NCI-H2081 treated with DMSO at 0.1 percent for 48 hours (cell line): ENCODE measurements at regions not wholly inside any gene's neighbourhood (a gene's known extent, or its start where the extent isn't known, plus 50 kb on each side); places are given as distances from the start of the nearest gene placed in this dataset.
A peak's percentile ranks its signal among the peaks of the same experiment; 100 is the strongest.

Experiments used
- DNase-seq: peaks from one replicate; lab custom pipeline; 2025; lab: John Stamatoyannopoulos, UW

DNA sequence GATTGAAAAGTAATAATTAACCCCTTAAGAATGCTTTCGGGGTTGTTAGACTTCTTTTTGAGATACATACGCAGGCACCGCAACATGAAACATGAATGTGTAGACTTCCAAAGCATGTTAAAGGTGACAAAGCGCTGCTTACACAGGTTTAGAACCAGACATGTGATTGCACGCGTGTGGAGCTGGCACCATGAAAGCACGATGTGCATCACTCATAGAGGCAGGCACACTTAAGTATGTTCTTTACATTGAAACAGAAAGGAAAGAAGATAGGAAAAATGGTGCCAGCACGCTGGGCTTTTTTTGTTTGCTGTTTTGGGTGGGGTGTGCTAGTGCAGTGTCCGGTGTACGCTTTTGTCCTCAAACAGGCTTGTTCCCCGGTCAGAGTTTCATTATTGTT, 83.6 kb upstream of the PPARA start:
- DNase-seq = no peak

DNA sequence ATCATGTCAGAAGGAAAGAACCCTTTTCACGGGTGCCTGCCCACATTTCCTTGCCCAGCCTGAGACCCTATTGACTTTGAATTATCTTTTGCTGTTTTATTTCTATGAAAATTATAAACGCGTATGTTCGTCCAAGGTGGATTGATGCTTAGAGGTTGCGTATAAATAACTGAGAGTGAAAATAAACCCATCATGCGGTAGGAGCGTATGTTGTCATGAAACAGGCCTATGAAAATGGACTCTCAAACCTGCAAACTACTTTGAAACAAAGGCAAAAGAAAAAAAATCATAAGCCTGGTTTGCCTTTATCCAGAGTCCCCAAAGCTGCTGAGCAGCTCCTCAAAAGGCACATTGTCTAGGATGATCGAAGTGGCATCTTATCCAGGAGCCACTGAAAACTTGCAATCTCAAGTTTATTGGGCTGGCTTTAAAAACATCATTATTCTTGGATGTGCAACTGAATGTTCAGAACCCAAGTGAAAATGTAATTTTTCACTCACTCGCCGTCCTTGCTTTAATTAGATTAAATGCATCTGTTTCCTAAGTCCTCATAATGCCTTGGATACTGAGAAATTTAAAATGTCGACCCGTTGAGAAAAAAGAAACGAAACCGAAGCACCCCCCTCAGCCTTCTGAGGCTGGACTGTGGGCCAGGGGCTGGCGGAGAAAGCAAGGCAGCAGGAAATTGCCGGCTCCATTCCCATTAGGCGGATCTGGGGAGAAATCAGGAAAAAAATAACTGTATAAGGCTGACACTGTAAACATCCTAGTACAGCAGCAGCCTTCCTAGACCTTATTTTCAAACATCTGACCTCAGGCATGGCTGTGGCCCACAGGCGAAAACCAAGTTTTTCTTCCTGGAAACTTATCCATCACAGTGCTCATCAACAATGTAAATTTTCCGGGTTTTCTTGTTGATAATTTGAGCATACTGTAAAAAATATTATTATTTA, 82.9 kb upstream of the PPARA start:
- DNase-seq = no peak

DNA sequence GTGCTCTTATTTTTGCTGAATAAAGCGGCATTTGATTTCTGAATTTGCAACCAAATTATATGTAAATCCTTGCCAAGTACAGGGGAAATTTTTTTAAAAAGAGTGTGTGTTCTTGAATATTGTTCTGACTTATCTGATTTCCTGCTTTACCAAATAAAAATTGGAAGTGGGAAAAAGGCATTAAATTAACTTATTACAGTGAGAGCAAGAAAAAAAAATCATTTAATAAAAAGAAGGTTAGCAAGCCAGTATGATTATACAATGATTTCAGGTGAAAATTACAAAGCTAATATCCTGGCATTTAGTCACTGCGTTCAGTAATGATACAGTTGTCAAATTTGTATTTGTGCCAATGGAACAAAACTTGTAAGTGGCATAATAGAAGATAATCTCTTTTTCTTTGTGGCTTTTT, 82.1 kb upstream of the PPARA start:
- DNase-seq = no peak

DNA sequence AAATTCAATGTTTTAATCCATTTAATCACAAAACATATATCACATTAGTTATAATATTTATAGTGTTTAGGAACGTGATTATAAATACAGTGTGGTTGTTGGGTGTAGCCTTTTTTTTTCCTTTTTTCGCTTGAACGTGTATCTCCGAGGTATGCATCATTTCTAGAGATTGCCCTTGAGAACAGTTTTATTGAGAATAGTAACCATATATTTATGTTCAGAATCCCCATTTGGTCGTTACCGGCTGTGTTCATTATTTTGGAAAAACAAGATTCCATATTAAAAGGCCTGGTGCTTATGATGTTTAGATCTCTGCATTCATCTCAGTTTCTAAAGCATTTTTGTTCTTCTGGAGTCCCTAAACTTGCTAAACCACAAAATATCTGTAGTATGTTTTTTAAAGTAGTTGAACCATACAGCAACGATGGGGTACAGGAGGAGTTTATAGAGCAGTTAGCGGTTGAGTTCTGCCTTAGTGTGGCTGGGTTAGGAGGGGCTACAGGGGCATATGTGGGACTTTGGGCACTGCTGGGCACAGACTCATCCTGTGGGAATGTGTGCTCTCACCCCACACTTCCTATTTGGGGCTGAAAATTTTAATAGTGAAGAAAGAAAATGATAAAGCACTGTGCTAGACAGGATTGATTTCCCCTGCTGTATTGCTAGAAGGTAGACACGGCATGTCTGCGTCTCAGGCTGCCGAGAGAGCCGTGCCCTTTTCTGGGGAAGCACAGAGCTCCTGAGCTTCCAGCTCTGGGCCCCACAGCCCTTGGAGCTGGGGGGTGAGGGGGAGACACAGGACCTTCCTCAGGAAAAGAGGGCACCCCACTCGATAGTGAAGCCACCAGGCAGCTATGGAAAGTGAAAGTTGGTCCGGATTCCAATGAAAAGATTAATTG, 81.5 kb upstream of the PPARA start:
- DNase-seq = no peak

DNA sequence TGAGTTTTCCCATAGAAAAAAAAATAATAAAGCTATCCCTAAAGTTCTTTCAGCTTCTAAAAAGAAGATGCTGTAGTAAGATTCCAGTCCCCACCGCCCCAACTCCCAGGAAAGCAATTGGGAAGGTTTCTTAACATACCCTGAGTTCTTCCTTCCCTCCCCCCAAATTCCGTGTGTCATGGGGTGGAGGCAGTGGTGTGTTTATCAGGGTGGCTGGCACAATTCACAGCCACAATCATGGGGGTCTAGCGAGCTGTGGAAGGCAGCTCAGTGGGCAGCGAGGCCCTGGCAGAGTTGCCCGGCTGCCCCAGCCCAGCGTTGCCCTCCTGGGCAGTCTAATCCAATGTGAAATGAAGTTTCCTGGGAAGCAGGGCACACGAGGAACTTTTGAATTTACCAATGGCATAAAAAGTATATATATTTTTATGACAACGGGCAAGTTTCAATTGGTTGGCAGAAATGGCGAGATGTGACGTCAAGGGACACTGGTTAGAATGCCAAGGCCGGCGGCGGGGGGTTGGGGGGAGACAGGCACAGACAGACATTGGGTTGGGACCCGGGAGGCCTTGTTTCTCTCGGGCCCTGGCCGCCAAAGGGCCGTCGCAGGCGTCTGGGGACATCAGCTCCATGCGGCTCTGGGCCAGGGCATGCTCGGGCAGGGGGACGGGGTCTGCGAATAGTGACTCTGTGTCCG, 80.7 kb upstream of the PPARA start:
- DNase-seq = peak; percentile 80

DNA sequence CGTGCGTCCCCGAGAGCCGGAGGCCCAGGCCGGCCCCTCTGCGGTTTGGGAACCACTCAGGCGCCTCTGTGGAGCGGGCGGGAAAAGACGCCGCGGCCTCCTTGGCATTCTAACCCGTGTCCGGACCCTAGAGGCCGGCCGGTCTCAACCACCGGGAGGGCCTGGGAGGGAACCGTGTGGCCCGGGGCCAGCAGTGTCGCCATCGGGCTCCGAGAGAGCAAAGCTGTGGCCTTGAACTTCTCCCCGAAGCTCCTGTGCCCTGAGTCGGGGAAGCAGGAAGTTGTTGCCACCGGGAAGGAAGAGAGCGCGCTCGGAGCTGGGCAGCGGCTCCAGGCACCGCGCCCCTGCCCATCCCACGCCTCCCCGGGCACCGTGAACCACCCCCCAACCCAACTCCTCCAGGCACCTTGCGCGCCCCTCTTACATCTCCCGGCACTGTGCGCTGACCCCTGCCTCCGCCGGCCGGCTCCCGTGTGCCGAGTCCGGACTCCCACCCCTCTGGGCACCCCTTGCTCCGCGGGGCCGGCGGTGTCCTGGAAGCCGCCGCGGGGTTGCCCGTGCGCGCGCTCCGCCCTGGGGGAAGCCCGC, 80.0 kb upstream of the PPARA start:
- DNase-seq = no peak

DNA sequence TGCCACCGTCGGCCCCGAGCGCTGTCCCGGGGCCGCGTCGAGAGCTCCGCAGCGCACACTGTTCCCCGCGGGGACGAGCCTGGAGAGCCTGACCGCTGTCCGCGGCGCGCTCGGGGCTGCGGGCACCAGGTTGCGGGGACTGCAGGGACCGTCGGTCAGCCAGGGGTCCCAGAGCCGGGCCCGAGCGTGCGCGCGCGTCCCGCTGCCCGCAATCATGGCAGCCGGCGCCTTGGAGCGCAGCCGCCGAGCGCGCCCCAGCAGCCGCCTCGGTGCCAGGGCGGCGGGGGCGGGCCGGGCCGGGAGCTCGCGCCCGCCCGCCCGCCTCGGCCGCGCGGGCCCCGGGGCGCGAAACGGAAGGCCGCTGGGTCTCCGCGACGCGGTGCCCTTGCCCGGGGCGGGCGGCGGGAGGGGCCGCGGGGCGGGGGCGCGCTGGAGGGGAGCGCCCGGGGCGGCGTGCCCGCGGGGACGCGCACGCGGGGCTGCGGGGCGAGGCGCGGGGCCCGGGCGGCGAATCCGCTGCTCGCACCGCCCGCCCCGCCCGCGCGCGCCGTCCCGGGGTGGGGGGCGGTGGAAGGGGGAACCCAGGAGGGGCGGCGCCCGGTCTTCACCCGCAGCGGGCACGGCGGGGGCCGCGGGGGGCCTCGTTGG, 79.4 kb upstream of the PPARA start:
- no peak for DNase-seq

DNA sequence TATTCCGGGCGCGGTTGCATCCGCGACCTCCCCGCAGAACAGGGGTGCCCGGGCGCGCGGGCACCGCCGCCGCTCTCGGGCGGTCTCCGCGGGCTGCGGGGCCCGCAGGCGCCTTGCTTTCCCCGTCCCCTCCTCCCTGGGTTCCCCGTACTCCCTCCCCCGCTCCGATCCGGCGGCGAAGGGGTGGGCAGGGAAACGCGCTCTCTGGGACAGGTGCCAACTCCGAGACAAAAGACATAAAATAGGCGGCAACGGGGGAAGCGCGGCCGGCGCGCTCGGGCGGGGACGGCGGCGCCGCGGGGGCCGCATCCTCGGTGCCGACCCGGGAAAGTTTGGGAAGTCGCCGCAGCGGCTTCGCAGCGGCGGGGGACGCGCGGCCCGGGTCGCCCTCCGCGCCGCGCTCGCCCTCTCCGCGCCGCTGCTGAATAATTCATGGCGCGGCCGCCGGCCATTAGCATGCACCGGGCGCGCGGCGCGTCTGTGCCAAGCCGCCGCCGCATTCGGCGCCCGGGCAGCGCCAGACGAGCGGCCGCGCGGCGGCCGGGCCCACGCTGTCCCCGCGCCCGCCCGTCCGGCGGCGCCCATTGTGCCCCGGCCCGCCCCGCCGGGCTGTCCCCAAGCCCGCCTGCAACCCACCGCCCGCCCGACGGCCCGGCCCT, 78.7 kb upstream of the PPARA start:
- DNase-seq = peak; percentile 71

DNA sequence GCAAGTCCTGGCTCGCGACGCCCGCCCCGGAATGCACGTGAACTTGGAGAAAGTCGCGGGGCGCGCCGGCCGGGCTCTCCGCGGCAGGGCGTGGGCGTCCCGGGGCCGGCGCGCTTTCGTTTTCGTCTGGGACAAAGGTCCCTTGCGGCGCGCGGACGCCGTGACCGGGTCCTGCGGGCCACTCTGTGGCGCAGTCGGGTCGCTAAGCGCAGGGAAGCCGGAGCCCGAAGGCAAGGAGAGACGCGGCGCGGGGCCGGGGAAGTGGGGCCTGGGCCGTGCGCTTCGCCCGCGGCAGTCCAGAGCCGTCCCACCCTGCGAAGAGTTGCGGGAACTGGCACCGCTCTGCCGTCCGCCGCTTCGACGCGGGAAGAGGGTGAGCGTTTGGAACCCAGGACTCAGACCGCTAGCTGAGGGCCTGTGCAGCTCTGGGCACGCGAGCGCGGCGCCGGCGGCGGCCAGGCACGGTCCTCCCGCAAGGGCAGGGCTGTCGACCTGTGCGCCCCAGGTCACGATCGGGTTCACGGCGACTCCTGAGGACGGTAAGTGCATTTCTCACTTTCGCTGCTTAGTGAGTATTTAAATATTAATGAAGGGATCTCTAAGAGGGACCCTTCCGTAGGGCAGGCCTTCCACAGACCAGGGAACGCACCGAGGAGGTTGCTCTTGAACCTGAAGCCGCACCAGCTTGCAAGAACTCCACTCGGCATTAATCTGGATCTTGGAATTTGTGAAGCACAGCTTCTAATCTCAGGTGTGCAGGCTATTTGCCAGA, 78.0 kb upstream of the PPARA start:
- DNase-seq = no peak

DNA sequence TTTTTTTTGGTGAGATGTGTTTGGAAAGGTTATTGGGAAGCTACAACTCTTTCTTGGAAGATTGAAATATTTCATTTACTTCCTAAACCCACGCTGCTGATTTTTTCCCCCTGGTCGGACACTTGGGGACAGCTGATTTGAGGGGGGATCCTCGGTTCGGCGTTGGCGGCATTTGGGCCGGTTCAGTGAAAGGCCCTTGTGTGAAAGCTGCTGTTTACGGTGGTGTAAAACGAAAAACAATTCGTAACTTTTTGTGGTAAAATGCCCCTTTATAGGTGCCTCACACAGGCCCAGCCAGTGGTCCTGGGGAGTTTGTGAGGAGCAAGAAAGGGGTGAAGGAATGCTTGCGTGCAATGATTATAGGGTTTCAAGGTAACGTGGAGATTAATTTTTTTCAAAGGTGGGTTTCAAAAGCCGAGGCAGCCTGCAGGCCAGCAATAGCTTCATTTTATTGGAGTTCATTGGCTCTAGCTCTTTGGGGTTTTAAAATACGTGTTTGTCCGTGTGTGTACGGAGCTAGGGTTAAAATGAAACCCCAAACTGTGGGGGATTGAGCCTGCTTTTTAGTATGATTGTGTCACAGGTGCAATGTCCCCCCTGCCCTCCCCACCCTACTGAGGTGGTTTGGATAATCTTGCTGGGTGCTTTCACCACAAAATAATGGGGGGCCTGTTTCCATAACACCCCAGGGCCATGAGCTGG, 77.2 kb upstream of the PPARA start:
- no peak for DNase-seq

DNA sequence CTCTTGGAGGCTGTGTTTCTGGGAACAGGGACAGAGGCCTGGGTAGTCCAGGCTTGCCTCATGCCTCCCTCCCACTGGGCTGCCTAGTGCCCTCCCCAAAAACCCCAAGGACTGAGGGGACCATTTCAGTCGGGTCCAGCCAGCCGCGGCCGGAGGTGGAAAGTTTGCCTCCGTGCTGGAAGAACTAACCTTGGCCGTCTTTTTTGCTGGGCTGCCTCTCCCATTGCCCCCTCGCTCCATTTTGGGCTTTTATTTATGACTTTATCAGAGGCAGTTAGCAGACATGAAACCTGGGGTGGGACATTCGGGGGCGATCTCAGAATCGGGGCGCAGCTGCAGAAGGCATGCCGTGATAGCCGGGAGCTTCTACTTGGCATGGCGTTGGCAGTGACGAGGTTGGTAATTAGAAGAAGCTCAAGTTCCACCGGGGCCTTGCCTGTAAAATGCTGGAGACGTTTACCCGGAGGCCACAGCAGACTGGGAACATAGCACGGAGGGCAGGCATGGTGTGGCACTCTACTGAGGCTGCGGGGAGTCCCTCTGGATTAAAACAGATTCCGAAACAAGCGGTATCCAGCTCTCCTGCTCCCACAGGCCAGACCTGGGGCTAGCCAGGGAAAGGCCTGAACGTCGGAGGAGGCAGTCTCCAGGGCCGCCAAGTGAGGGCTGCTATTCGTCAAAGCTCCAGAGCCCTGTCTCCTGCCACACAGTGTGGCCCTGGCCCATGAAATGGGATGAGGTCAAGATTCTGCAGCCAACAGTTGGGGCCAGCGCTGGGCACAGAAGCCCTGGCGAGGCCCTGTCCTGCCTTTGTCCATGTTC, 76.4 kb upstream of the PPARA start:
- no peak for DNase-seq

DNA sequence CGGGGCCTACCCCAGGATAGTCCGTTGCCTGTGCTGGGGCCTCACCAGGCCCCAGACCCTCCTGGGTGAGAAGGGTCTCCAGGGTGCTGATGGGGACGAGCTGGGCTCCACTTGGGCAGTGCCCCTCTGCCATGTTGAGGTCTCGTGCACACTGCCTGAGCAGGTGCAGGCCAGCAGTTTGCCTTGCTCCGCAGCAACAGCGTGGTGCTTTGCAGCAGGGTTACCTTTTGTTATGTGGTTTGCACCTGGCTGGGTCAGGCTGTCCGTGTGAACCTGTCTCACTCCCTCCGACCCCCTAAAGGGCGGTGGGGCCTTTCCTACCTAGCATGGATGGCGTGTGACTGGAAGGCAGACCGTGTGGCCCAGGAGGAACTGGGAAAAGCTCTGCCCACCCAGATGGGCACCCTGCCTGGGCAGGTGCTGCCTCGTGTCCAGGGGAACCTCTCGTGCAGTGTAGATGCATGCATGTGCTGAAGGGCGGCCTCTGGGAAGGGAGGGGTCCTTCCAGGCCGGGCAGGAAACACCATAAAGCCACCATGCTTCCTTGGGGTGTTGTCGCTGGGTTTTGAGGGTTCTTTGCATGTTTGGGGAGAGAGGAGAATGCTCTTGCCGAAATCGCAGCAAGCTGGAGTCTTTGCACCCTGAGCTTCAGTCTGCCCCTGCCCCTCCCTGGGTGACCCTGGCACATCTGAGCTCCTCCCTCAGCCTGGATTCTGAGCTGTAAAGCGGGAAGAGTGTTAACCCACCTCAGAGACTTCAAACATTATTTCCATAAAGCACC, 75.4 kb upstream of the PPARA start:
- no peak for DNase-seq

DNA sequence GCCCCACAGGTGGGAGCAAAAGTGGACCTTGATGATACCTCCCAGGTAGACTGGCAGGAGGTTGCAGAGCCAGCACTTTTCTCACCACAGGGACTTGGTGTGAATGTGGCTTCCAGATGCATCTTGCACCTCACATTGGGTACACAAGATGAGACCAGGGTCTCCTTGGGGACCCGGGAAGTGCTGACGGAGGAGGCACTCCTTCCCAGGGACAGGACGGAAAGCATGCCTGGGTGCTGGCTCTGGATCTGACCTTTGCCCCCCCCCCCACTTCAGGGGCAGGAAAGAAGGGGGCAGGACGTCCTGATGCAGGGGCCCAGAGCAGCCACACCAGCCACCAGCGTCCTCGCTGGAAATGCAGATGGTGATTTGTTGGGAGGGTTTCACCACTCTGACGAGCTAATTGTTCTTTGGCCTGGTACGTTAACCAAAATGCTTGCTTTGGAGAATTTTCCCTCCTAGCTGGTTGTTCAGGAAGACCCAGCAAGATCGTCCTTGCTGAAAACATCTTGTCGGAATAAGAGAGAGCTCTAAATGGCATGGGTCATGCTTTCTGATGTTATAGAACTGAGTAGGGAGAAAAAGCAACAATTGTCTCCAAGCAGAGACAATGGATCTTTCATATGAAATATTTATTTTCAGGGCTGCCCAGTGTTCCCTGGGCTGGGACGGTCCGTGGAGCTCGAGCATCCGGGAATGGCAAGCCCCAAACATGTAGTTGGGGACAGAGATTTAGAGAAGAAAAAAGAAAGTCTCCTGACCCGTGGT, 74.4 kb upstream of the PPARA start:
- no peak for DNase-seq

DNA sequence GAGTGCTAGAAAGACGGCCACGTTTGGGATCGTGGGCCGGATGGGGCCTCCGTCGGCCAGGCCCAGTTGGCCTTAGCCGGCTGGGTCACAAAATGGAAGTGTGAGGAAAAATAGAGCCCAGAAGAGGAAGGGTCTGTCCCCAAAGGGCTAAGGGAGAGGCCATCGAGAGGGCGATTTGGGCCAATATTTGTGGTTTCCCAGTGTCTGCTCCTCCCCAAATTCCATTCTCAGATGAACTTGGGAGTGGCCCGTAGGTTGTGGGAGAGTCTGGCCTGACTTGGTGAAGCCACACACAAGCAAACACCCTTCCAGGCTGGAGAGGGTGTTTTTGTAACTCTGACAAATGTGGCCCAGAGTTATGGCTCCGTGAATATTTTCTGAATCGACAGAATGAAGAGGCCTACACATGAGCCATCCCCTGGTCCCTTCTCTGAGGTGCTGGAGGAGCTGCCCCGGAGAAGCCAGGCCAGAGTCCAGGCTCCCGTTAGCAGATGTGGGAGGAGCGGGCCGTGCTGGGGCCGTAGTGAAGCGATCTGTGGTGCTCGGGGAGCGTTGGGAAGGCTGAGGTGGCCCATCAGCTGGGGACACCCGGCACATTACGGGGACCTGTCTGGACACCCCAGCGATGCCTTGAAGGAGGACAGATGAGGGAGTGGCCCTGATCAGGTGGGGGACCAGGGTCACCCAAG, 73.5 kb upstream of the PPARA start:
- no peak for DNase-seq

DNA sequence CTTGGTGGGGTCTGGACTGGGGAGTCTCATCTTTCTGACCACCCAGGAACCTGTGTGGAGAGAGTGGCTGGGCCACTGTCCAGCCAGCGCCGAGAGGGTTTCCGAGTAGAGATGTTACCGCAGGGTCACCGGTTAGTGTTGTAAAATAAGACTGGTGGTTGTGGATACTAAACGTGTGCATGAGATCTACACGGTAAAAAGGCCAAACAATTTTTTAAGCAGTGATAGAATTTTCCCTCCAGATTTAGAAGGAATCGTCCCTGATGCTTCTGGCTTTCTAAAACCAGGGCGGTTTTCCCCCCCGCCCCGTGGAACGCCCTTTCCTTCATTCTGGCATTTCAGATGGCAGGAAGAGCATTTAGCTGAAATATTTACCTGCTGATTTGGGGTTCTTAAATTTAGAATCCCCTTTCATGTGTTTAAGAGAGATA, 72.6 kb upstream of the PPARA start:
- DNase-seq = no peak
